C4-2B (cell line): ENCODE measurements at regions not wholly inside any gene's neighbourhood (a gene's known extent, or its start where the extent isn't known, plus 50 kb on each side); places are given as distances from the start of the nearest gene placed in this dataset.

Experiments
- H3K27ac ChIP-seq: fragments of 450-650 bp; 2 replicates; pipeline ENCODE4 v1.5.1; 2017
- CTCF ChIP-seq: fragments of 450-650 bp; conservative IDR thresholded peaks from 2 replicates; pipeline ENCODE4 v1.5.1; 2017; ENCODE audit warnings: mild to moderate bottlenecking
- ZFX ChIP-seq: fragments of 450-650 bp; IDR thresholded peaks from 2 replicates; pipeline ENCODE4 v1.6.1; 2017

- H3K27ac ChIP-seq = no peak overlapping the region
- TF ChIP-seq CTCF (no peak), ZFX (no peak)
Observed at GRCh38 chr10:62528441-62528840, 154.3 kb downstream of the ZNF365 start.

- H3K27ac ChIP-seq = no peak overlapping the region
- TF ChIP-seq CTCF = no peak
- no peak for TF ChIP-seq ZFX
Observed at GRCh38 chr10:62529396-62529795, 155.2 kb downstream of the ZNF365 start.

- TF ChIP-seq ZFX (no peak), CTCF (no peak)
Observed at GRCh38 chr10:62534031-62534430, 159.9 kb downstream of the ZNF365 start.

GRCh38 chr10:62538606-62539005 is 164.4 kb downstream of the ZNF365 start:
- no peak for TF ChIP-seq ZFX
- TF ChIP-seq CTCF = no peak
- H3K27ac ChIP-seq = no peak overlapping the region

More at GRCh38 chr10:62534031-62534430, 159.9 kb downstream of the ZNF365 start:
- no peak overlapping the region for H3K27ac ChIP-seq

GRCh38 chr10:62540389-62540788 is 166.2 kb downstream of the ZNF365 start:
- no peak overlapping the region for H3K27ac ChIP-seq
- TF ChIP-seq ZFX (no peak), CTCF (no peak)

GRCh38 chr10:62541811-62542210 is 167.6 kb downstream of the ZNF365 start:
- no peak overlapping the region for H3K27ac ChIP-seq
- no peak for TF ChIP-seq CTCF
- no peak for TF ChIP-seq ZFX

GRCh38 chr10:62543571-62544355 is 169.6 kb downstream of the ZNF365 start:
- TF ChIP-seq CTCF (no peak), ZFX (no peak)
- no peak overlapping the region for H3K27ac ChIP-seq
